ENCODE measurements at regions not wholly inside any gene's neighbourhood (a gene's known extent, or its start where the extent isn't known, plus 50 kb on each side); places are given as distances from the start of the nearest gene placed in this dataset.

DNA sequence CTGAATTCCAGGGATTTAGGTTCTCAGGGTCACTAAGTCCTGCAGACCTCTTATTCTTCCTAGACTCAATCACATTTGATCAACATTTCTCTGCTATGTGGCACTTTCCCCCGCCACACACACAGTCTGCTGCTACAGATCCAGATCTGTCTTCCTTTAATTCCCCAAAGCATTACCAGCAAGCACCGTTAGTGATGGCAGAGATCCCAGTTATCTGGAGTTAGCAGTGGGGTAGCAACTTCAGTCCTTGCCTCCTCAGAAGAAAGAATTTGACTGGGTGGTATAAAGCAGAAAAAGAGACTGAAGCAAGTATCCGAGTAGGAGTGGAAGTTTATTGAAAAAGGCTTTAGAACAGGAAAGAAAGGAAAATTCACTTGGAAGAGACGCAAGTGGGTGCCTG is 100.4 kb upstream of the ETV3 start:
- TF ChIP-seq, protein P1, sequence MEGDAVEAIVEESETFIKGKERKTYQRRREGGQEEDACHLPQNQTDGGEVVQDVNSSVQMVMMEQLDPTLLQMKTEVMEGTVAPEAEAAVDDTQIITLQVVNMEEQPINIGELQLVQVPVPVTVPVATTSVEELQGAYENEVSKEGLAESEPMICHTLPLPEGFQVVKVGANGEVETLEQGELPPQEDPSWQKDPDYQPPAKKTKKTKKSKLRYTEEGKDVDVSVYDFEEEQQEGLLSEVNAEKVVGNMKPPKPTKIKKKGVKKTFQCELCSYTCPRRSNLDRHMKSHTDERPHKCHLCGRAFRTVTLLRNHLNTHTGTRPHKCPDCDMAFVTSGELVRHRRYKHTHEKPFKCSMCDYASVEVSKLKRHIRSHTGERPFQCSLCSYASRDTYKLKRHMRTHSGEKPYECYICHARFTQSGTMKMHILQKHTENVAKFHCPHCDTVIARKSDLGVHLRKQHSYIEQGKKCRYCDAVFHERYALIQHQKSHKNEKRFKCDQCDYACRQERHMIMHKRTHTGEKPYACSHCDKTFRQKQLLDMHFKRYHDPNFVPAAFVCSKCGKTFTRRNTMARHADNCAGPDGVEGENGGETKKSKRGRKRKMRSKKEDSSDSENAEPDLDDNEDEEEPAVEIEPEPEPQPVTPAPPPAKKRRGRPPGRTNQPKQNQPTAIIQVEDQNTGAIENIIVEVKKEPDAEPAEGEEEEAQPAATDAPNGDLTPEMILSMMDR (IDR thresholded peaks at IDR 0.05): no peak
- TF ChIP-seq EP300 (IDR thresholded peaks at IDR 0.05) (no peak), POLR2A (IDR thresholded peaks at IDR 0.05) (no peak)

Data from tibial nerve (tissue), 4 donors.